Right ventricle myocardium superior (tissue), 1 donor: ENCODE measurements at regions not wholly inside any gene's neighbourhood (a gene's known extent, or its start where the extent isn't known, plus 50 kb on each side); places are given as distances from the start of the nearest gene placed in this dataset.
"Not testable (repeated sequence)": the region's sequence is repeated elsewhere in the genome, so short reads cannot be mapped to it uniquely, and the experiment has no call there.

Experiments
- ATAC-seq: fragments of 200-7000 bp; cut with Tn5 transposase; one replicate; pipeline ENCODE4 v1.9.1; 2020; ENCODE audit warnings: mild to moderate bottlenecking; ENCODE audit not compliant: poor library complexity
- DNase-seq: peaks from one replicate; pipeline ENCODE4 v3.0.0-alpha.2; 2020
- intact Hi-C: fragments of 100-400 bp; cut with DNase I; formaldehyde crosslinking; loops from one replicate; pipeline ENCODE4 v1.11.2; 2022
- donor health status: DM: no; HTN: yes; CAD: no; lungs with severe emphysema.

DNA sequence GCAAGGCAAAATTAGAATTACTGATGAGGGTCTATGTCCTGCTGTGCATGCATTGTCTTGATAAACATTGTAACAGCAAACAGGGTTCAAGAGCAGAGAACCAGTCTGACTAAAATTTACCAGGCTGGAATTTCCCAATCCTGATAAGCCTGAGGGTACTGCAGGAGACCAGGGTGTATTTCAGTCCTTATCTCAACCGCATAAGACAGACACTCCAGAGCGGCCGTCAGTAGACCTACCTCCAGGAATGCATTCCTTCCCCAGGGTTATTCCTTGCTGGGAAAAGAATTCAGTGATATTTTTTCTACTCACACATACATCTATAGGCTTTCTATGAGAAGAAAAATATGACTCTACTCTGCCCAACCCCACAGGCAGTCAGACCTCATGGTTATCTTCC is 466.1 kb downstream of the SLC6A15 start:
- DNase-seq, intact Hi-C loops, ATAC-seq: not testable (repeated sequence)

DNA sequence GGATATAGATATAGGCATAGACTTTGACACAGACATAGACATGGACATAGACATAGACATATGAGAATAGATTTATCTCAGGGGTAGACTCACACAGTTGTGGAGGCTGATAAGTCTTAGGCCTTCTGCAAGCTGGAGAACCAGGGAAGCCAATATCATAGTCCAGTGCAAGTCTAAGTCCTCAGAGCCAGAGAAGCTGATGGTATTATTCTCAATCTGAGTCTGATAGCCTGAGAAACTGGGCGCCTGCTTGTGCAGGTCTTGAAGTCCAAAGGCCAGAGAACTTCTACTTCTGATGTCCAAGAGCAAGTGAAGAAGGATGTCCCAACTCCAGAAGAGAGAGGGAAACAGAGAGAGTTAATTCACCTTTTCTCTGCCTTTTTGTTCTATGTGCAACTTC is 476.5 kb downstream of the SLC6A15 start:
- ATAC-seq (no peak), DNase-seq (no peak)
- intact Hi-C loops = no loop called here

DNA sequence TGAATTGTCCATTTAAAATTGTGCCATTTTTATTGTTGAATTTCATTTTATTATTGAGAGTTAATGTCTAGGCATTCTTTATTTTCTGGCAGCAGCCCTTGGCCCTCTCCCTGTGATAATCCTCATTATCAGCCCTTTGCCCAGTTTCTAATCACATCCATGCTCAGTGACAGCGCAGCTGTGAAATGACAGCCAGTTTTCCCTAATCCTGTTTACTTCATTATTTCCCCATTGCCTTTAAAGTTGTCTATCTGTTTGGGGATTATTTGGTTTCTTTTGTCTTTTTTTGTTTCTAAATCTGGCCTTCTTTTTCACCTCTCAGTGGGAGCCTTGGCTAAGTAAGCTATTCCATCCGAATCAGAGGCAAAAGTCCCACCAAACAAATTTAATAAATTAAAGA is 476.9 kb downstream of the SLC6A15 start:
- DNase-seq (no peak), ATAC-seq (no peak)
- intact Hi-C loops = no loop called here

DNA sequence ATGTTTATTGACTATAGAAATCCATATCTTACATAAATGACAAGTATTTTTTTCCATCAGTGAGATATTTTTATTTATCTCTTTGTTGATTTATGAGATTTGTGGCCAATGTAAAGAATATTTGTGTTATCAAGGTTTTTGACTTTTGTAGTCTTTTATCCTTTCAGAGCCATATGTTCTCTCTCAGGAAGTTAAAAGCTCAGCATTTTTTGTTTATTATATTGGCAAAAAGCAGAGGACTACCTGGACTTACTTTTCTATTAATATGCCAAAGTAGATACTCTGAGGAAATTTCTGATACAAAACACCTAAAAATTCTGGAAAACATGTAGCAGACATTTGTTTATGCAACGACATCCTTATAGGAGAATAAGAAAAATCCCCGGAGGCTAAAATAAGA is 490.3 kb downstream of the SLC6A15 start:
- intact Hi-C loops = no loop called here
- ATAC-seq (no peak), DNase-seq (no peak)

DNA sequence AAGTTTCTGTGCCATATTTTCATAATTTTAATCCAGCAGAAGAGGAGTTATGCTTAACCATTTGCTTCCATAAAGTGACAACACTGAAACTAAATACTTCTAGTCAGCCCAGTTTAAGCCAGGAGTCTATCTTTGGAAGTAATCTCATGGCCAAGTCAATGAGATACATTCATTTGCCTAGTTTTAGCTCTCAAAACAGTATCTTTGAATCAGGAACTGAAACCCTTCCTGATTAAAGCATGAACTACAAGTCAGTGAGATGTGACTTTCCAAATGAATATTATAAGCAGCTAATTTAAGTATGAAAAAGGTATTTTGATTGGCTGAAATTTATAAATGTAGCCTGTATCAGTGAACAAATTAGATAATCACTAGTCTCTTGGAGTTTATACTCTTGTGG is 491.5 kb downstream of the SLC6A15 start:
- intact Hi-C loops = no loop called here
- ATAC-seq = no peak
- no peak for DNase-seq

DNA sequence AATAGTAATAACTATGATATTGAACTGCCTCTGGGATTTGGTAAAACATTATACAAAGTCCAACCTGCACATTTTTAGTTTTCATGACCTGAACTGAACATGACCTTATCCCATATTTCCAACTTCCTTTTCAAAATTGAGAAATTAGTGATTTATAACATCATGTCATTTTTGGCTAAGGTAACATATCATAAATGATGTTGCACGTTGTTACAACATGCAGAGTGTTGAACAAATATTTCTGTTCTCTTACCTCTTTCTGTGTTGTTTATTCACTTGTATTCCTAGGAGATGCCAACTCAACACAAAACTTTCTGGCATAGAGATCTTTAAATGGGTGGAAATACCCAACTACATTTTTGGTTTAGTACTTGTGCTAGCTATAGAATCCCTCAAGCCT is 496.0 kb downstream of the SLC6A15 start:
- DNase-seq = no peak
- intact Hi-C loops = no loop called here
- ATAC-seq = no peak

DNA sequence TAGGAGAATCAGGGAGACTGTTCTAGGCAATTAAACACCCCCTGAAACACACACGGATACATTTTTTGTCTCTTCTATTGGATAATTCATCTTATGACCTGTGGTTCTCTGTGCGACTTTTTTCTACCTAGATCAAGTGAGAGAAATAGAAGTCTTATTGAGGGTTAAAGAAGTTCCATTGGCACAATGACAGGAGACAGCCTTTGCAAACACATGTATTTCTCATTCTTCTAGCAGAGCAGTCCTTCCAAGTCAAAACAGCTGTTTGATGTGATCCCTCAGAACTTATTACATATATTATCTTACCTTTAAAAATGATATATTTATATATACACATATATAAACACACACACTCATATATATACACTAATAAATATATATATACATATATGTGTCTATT is 496.7 kb downstream of the SLC6A15 start:
- DNase-seq = no peak
- ATAC-seq = no peak
- intact Hi-C loops = no loop called here

DNA sequence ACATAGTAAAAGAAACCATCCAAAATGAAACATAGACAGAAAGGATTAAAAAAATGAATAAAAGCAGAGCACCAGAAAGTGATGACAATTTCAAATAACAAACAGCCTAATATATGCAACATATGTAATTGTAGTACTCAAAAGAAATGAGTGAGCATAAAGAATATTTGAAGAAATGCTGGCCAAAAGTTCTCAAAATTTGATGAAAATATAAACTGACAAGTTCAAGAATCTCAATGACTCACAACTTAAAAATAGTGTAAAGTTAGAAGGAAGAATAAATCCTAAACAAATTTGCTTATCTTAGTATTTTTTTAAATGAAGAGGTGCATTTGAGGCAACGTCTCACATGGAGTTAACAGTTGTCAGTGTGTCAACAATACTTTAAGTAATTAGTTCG is 498.9 kb downstream of the SLC6A15 start:
- intact Hi-C loops = no loop called here
- DNase-seq = no peak
- no peak for ATAC-seq

DNA sequence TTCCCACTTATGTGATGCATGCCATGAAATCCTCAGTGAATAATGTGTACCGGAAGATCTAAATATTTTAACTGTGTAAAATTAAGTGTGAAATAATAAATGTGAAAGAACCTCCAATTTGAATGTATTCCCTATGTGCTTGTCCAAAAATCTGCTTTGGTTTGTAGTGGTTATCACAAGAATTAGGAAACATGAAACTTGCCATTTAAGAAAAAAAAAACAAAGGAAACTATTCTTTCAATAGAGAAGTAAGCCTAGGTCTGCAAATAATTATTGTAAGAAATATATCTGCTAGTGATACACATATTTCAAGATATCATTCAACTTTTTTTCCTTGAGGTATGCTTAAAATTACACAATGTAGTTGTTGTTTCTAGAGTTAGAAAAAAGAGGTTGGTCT is 500.4 kb downstream of the SLC6A15 start:
- DNase-seq = no peak
- intact Hi-C loops = no loop called here
- ATAC-seq = no peak

DNA sequence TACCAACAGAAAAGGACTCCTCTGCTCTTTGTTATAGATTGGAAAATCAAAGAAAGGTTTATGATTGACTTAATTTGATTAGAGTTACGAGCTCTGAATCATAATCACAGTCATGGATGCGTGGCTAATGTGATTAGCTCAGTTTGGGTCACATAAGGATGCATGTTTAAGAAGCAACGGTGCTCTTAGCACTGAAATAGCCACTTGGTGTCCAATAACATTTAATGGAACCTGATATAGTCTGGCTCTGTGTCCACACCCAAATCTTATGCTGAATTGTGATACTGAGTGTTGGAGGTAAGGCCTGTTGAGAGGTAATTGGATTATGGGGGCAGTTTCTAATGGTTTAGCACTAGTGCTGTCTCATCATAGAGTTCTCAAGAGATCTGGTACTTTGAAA is 501.6 kb downstream of the SLC6A15 start:
- intact Hi-C loops = no loop called here
- no peak for DNase-seq
- no peak for ATAC-seq

DNA sequence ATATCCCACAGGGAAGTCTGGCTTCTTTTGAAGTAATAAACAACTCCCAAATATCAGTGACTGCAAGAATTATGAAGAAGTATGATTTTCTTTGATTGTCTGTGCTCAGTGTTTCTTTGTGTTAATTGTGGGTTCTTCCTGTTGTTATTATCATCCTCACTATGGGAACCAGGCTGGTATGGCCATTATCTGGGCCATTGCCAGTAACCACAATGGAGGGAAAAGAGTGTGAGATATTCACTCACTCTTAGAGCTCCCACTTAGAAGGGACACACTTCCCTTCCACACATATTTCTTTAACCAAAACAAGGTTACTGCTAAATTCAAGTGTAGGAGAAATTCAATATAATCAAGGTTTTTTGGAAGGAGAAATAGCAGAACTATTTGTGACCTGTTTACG is 503.7 kb downstream of the SLC6A15 start:
- ATAC-seq = no peak
- intact Hi-C loops = no loop called here
- no peak for DNase-seq

DNA sequence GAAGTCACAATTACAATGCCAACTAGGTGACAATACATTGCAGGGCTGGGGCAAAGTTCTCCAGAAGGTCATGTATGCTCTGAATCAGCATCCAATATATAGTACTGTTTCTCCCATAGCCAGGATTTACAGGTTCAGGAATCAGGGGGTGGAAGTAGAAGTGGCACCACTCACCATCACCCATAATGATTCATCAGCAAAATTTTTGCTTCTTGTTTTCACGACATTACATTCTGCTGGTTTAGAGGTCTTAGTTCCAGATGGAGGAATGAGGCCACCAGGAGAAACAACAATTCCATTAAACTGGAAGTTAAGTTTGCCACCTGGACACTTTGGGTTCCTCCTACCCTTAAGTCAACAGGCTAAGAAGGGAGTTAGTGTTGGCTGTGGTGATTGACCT is 505.9 kb downstream of the SLC6A15 start:
- DNase-seq, ATAC-seq, intact Hi-C loops: not testable (repeated sequence)

DNA sequence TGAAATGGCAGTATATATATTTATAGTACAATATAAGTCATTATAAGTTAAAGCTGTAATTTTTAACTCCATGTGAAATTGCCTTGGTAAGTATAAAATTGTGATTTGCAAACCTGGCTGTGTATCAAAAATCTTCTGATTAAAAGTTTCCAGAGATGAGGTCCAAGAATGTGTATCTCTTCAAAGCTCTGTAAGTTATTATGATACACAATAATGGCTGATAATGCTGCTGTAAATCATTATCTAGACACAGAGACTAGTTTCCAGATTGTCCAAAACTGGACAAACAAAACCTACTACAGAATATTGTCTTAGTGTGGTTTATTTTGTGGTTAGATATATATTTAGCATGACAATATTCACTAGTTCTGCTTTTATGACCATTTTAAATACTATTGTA is 514.8 kb downstream of the SLC6A15 start:
- no peak for DNase-seq
- intact Hi-C loops = no loop called here
- ATAC-seq = no peak

DNA sequence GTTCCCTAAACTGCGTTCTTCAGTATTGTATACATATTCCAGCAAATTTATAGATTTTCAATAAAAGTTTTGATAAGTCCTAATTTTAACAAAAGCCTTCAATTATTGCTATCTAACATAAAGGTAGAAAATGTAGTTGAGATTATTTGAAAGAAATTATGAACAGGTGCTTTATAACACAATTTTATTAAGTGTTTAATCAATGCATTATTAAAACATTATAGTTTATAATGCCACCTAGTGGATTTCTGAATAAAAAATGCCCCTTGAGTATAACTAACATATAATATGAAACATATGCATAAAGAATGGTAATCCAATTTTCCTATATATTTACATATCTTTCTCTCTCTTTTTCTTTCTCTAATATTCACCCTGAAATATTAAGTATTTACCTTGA is 515.3 kb downstream of the SLC6A15 start:
- intact Hi-C loops = no loop called here
- no peak for DNase-seq

DNA sequence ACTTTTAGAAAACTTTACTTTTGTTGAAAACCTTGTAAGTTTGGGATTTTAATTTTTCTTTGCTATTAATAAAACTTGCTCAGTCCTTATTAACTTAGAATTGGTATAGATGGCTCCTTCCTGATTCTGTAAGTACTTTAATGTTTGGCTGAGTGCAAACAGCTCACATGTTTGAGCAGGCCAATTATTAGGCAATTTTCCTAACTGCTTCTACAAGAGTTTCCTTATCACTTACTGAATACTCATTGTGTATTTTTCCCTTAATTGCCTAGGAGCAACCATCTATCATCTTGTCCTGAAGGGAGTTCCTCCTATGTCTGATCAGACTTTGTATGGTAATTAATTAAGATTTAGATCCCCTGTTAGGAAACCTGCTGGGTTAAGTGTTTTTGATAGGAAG is 521.4 kb downstream of the SLC6A15 start:
- ATAC-seq, DNase-seq: not testable (repeated sequence)

More for the DNA sequence above, 515.3 kb downstream of the SLC6A15 start:
- ATAC-seq = no peak

DNA sequence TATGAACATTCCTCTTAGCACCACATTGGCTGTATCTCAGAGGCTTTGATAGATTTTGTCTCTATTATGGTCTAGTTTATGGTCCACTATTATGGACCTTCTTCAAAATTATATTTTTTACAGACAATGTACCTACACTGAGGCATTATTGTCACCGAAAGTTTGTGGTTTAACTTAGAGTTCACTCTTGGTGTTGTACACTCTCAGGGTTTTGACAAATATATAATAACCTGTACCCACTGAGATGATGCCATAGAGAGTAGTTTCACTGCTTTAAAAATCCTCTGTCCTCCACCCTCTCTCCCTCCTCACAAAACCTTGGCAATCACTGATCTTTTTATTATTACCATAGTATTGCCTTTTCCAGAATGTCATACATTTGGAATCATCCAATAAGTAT is 528.2 kb downstream of the SLC6A15 start:
- intact Hi-C loops = no loop called here
- no peak for ATAC-seq
- DNase-seq = no peak

More for the DNA sequence above, 521.4 kb downstream of the SLC6A15 start:
- intact Hi-C loops = not testable (repeated sequence)

DNA sequence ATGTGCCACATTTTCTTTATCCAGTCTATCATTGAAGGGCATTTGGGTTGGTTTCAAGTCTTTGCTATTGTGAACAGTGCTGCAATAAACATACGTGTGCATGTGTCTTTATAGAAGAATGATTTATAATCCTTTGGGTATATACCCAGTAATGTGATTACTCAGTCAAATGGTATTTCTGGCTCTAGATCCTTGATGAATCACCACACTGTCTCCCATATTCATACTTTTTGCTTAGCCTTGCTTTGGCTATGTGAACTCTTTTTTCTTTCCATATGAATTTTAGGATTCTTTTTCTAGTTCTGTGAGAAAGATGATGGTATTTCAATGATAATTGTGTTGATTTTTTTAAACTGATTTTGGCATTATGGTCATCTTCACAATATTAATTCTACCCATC is 530.1 kb downstream of the SLC6A15 start:
- ATAC-seq, intact Hi-C loops, DNase-seq: not testable (repeated sequence)

DNA sequence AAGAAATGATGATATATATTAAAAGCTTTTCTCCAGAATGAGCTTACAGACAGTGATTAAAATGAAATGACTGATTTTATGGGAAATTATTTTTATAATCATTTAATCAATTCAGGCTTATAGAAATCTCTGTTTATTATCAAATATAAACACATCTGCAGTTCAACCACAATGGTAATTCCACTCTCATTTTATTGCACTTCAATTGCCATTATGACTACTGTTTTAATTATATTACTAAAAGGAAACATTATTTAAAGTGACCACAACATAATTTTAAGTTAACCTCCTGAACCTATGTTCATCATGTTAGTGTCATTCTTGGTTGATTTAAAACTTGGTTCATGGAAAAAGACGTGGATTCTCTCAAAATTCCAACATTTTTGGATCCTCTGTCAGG is 536.3 kb downstream of the SLC6A15 start:
- intact Hi-C loops = no loop called here
- no peak for ATAC-seq
- no peak for DNase-seq

DNA sequence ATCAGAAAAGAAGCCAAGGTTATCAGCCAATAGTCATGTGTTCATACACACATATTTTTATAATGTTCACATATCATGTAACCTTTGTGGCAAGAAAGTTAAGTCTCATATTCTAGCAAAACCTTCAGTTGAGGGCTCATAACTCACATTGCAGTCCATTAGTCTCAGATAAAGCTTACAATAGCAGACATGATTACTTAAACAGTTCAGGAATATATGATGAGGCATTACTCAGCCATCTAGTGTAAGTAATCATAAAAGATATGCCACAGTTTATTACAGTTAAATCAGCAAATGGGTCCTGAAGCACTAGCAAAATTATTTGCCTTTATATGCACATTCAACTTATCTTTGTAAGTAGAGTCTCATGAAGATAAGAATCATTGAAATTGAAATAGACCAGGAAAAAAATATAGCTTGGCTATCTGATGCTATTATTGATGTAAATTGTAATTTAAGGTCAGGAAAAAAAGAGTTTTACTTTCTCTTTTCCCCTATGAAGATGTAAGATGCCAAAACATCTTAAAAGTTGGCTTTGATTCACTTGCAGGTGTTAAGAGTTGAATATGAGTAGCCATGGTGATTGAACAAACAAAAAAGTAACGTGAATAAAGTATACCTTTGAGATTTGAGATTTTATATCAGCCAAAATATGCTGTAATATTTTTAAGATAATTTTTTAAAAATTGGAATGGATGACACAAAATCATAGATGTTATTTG is 537.0 kb downstream of the SLC6A15 start:
- ATAC-seq = no peak
- no peak for DNase-seq
- intact Hi-C loops = no loop called here

DNA sequence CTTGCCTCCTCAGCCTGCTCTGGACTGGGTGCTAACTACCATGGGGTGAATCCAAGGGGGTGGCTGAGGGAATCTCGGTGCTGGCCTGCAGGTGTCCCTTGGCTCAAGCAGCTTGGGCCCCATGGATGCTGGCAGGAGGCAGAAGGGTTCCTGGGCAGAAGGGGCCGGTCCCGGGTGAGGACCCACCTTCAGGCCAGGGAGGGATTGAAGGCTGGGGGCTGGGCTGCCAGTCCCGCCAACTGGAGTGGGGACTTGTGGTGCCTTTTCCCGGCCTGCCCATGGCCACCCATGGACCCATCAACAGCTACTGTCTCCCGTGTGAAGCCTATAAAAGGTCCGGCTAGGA is 550.1 kb downstream of the SLC6A15 start:
- DNase-seq (no peak), ATAC-seq (no peak)
- intact Hi-C loops = no loop called here
